ENCODE measurements at regions not wholly inside any gene's neighbourhood (a gene's known extent, or its start where the extent isn't known, plus 50 kb on each side); places are given as distances from the start of the nearest gene placed in this dataset.

DNA sequence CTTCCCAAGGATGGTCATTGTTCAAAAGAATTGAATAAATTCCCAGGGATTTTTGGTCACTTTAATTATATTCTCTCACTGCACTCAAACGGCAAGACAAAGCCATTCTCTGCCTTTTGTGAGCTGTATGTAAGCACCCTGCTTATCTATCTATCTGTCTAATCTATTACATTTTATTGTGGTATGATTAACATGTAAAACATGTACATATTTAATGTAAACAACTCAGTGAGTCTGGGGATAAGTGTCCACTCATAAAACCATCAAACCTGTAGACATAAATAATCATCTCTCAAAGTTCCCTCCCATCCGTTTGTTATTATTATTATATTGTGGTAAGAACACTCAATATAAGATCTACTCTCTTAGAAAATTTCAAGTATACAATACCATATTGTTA lies 167.1 kb downstream of the CAND1 start:
- Histone ChIP-seq H3K36me3 (ENCODE audit: insufficient read depth, low read length) (no peaks in the 10 kb centered on the region), H3K9me2 (ENCODE audit: insufficient read depth, low read length) (no peaks in the 10 kb centered on the region), H3K9me3 (ENCODE audit: low read length) (no peaks in the 10 kb centered on the region), H3K27ac (ENCODE audit: low read length) (no peak overlapping the region), H3K4me3 (ENCODE audit: low read length) (no peak overlapping the region), H2AFZ (ENCODE audit: low read depth, low read length) (no peak overlapping the region), H3K4me2 (ENCODE audit: low read length) (no peak overlapping the region), H3K27me3 (ENCODE audit: insufficient read depth, low read depth, low read length) (no peaks in the 10 kb centered on the region), H3F3A (ENCODE audit: insufficient read depth, low read length, poor library complexity, severe bottlenecking) (no peaks in the 10 kb centered on the region), H4K20me1 (ENCODE audit: insufficient read depth) (no peaks in the 10 kb centered on the region), H3K9ac (ENCODE audit: low read length) (no peak overlapping the region), H3K79me2 (replicated peaks; ENCODE audit: insufficient read depth, low read length) (no peaks in the 10 kb centered on the region)
- TF ChIP-seq POLR2AphosphoS5 (IDR thresholded peaks at IDR 0.05) (no peak), SMC3 (conservative IDR thresholded peaks at IDR 0.05; ENCODE audit: poor library complexity) (no peak), TAF1 (IDR thresholded peaks at IDR 0.05; ENCODE audit: low read depth) (no peak), RAD21 (conservative IDR thresholded peaks at IDR 0.05) (no peak)
- TF ChIP-seq, protein P1, sequence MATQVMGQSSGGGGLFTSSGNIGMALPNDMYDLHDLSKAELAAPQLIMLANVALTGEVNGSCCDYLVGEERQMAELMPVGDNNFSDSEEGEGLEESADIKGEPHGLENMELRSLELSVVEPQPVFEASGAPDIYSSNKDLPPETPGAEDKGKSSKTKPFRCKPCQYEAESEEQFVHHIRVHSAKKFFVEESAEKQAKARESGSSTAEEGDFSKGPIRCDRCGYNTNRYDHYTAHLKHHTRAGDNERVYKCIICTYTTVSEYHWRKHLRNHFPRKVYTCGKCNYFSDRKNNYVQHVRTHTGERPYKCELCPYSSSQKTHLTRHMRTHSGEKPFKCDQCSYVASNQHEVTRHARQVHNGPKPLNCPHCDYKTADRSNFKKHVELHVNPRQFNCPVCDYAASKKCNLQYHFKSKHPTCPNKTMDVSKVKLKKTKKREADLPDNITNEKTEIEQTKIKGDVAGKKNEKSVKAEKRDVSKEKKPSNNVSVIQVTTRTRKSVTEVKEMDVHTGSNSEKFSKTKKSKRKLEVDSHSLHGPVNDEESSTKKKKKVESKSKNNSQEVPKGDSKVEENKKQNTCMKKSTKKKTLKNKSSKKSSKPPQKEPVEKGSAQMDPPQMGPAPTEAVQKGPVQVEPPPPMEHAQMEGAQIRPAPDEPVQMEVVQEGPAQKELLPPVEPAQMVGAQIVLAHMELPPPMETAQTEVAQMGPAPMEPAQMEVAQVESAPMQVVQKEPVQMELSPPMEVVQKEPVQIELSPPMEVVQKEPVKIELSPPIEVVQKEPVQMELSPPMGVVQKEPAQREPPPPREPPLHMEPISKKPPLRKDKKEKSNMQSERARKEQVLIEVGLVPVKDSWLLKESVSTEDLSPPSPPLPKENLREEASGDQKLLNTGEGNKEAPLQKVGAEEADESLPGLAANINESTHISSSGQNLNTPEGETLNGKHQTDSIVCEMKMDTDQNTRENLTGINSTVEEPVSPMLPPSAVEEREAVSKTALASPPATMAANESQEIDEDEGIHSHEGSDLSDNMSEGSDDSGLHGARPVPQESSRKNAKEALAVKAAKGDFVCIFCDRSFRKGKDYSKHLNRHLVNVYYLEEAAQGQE (IDR thresholded peaks at IDR 0.05; ENCODE audit: borderline replicate concordance), result no peak

DNA sequence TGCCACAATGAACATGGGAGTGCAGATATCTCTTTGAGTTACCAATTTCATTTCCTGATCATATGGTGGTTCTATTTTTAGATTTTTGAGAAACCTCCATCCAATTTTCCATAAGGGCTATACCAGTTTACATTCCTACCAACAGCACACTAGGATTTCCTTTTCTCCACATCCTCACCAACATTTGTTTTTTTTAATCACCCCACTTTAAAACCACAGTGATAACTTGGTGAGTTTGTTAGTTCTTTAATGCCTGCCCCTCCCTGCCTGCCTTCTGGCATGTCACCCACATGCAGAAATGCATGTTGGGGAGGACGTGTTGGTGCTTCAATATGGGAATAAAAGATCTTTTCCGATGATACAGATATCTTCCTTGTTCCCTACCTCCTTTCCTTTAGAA lies 167.9 kb downstream of the CAND1 start:
- H4K20me1 ChIP-seq (ENCODE audit: insufficient read depth), result no peaks in the 10 kb centered on the region
- no peak overlapping the region for H2AFZ ChIP-seq (ENCODE audit: low read depth, low read length)
- H3F3A ChIP-seq (ENCODE audit: insufficient read depth, low read length, poor library complexity, severe bottlenecking), result no peaks in the 10 kb centered on the region
- TF ChIP-seq MXI1 (conservative IDR thresholded peaks at IDR 0.05; ENCODE audit: poor library complexity, severe bottlenecking) (no peak), SMC3 (conservative IDR thresholded peaks at IDR 0.05; ENCODE audit: poor library complexity) (no peak), POLR2AphosphoS5 (IDR thresholded peaks at IDR 0.05) (no peak), EP300 (conservative IDR thresholded peaks at IDR 0.05; ENCODE audit: poor library complexity, severe bottlenecking) (no peak), RAD21 (conservative IDR thresholded peaks at IDR 0.05) (no peak), EZH2 (IDR thresholded peaks at IDR 0.05; ENCODE audit: borderline replicate concordance, insufficient read depth, low read length, poor library complexity, severe bottlenecking) (no peak), TAF1 (IDR thresholded peaks at IDR 0.05; ENCODE audit: low read depth) (no peak)
- TF ChIP-seq, protein P1 (IDR thresholded peaks at IDR 0.05; ENCODE audit: borderline replicate concordance), result no peak
- TF ChIP-seq, protein P2, sequence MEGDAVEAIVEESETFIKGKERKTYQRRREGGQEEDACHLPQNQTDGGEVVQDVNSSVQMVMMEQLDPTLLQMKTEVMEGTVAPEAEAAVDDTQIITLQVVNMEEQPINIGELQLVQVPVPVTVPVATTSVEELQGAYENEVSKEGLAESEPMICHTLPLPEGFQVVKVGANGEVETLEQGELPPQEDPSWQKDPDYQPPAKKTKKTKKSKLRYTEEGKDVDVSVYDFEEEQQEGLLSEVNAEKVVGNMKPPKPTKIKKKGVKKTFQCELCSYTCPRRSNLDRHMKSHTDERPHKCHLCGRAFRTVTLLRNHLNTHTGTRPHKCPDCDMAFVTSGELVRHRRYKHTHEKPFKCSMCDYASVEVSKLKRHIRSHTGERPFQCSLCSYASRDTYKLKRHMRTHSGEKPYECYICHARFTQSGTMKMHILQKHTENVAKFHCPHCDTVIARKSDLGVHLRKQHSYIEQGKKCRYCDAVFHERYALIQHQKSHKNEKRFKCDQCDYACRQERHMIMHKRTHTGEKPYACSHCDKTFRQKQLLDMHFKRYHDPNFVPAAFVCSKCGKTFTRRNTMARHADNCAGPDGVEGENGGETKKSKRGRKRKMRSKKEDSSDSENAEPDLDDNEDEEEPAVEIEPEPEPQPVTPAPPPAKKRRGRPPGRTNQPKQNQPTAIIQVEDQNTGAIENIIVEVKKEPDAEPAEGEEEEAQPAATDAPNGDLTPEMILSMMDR (IDR thresholded peaks at IDR 0.05; ENCODE audit: poor library complexity, severe bottlenecking), result no peak
- no peaks in the 10 kb centered on the region for H3K79me2 ChIP-seq (replicated peaks; ENCODE audit: insufficient read depth, low read length)
- no peaks in the 10 kb centered on the region for H3K36me3 ChIP-seq (ENCODE audit: insufficient read depth, low read length)
- no peak overlapping the region for H3K9ac ChIP-seq (ENCODE audit: low read length)
- H3K9me2 ChIP-seq (ENCODE audit: insufficient read depth, low read length), result no peaks in the 10 kb centered on the region
- no peaks in the 10 kb centered on the region for H3K9me3 ChIP-seq (ENCODE audit: low read length)
- no peak overlapping the region for H3K27ac ChIP-seq (ENCODE audit: low read length)
- no peak overlapping the region for H3K4me3 ChIP-seq (ENCODE audit: low read length)
- H3K27me3 ChIP-seq (ENCODE audit: insufficient read depth, low read depth, low read length), result no peaks in the 10 kb centered on the region
- no peak overlapping the region for H3K4me2 ChIP-seq (ENCODE audit: low read length)

Measured in neural cell (in vitro differentiated cells).